ENCODE measurements at regions not wholly inside any gene's neighbourhood (a gene's known extent, or its start where the extent isn't known, plus 50 kb on each side); places are given as distances from the start of the nearest gene placed in this dataset.
"Not testable (repeated sequence)": the region's sequence is repeated elsewhere in the genome, so short reads cannot be mapped to it uniquely, and the experiment has no call there.

DNA sequence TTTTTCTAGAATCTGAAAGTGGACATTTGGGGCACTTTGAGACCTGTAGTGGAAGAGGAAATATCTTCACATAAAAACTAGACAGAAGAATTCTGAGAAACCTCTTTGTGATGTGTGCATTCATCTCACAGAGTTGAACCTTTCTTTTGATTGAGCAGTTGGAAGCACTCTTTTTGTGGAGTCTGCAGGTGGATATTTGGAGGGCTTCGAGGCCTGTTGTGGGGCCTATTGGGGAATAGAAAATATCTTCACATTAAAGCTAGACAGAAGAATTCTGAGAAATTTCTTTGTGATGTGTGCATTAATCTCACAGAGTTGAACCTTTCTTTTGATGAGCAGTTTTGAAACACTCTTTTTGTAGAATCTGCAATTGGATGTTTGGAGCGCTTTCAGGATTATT lies 236.2 kb downstream of the FOXD4L6 start:
- WGBS, 10 experiments, result 56 to 77% (median 68%) methylated on average over 1 to 2 of the region's 2 CpGs
- H3K27ac ChIP-seq; H3K4me1 ChIP-seq (replicated peaks in 1 of 2); in situ Hi-C loops (cut with MboI; ENCODE audit: low pct_unique_long_range_greater_than_20kb in 2 of 9, low sequenced_read_pairs in 9 of 9, unreplicated experiment in 9 of 9); ATAC-seq (replicated peaks in 6 of 8); H3K4me3 ChIP-seq: not testable (repeated sequence)

DNA sequence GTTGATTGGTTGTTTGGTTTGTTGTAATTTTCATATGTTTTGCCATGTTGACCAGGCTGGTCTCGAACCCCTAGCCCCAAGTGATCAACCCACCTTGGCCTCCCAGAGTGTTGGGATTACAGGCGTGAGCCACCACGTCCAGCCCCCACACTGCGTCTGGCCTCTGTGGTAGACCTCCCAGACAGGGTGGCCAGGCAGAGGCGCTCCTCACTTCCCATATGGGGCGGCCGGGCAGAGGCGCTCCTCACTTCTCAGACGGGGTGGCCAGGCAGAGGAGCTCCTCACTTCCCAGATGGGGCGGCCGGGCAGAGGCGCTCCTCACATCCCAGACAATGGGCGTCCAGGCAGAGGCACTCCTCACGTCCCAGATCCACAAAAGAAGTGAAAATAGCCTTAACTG lies 242.6 kb downstream of the FOXD4L6 start:
- H3K27ac ChIP-seq; ATAC-seq (replicated peaks in 6 of 8); H3K4me3 ChIP-seq; in situ Hi-C loops (cut with MboI; ENCODE audit: low pct_unique_long_range_greater_than_20kb in 2 of 9, low sequenced_read_pairs in 9 of 9, unreplicated experiment in 9 of 9); H3K4me1 ChIP-seq (replicated peaks in 1 of 2): not testable (repeated sequence)
- 0 to 76% (median 49%) methylated on average over 1 to 11 of the region's 14 CpGs for WGBS, 10 experiments

DNA sequence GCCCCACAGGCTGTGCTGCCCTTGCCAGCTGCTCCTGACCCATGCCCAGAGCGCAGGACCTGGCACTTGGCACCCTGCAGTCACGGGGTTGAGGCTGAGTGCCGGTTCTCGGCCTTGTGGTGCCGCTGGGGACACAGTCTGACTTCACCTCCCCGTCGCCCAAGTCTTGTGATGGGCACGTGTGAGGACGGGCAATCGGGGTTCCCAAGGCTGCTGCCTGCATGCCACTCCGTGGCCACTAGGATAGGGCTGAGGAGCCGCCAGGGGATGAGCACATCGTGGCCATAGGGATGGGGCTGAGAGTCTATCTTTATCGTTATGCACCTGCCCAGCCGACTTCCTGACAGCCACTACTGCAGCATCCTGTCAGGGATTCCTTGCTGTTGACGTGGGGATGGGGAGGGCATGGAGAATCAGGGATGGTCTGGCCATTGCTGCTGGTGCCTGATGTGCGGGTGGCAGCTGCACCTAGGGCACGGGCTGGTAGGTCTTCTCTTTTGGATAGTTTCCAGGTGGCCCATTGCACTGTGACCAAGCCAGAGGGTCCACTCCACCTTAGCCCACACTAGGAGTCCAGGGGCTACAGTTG lies 243.5 kb downstream of the FOXD4L6 start:
- WGBS, 10 experiments, result 32 to 93% (median 65%) methylated on average over 4 to 11 of the region's 18 CpGs; no CpG with 5 or more reads in 2 of the 10 experiments
- H3K27ac ChIP-seq; H3K4me1 ChIP-seq (replicated peaks in 1 of 2); ATAC-seq (replicated peaks in 6 of 8); H3K4me3 ChIP-seq; in situ Hi-C loops (cut with MboI; ENCODE audit: low pct_unique_long_range_greater_than_20kb in 2 of 9, low sequenced_read_pairs in 9 of 9, unreplicated experiment in 9 of 9): not testable (repeated sequence)

DNA sequence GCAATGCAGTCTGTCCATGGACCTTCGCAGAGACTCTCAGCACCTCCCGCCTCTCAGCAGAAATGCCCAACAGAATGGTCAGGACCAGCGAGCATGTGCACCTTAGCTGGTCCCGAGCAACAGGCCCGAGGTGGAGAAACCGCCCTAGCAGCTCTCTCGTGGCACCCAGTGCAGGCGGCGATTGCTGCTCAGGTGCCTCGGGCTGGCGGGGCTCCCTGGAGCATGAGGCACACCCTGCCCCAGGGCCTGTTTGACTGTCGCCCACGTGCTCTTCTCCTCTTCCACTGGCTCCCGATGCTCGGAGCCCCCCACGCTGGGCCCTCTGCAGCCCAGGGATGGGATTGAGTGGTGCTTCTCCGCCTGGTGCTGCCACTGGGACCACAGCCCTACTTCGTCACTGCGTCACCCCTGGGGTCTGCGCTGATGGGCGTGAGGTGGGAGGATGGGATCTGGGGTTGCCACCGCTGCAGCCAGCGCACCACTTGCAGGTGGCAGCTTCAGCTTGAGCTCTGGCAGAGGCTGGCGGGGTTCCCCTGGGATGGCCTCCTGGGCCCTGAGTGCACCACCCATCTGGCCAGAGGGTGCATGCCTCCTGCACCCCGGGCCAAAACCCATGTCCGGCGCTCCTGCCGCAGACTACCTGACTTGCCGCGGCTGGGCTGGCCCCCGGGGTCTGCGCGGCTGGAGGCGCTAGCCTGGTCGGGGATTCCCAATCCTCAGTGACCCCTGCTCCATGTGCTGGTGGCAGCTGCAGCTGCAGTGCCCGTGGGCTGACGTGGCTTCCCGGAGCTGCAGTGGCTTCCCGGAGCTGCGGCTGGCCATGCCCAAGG lies 244.2 kb downstream of the FOXD4L6 start:
- no peak for ATAC-seq (replicated peaks in 6 of 8)
- in situ Hi-C loops (cut with MboI; ENCODE audit: low pct_unique_long_range_greater_than_20kb in 2 of 9, low sequenced_read_pairs in 9 of 9, unreplicated experiment in 9 of 9), result no loop called here
- no peak overlapping the region for H3K4me3 ChIP-seq
- H3K27ac ChIP-seq, result no peak overlapping the region
- no peaks in the 10 kb centered on the region for H3K4me1 ChIP-seq (replicated peaks in 1 of 2)
- WGBS, 10 experiments, result 67 to 100% (median 86%) methylated on average over 2 to 23 of the region's 40 CpGs; no CpG with 5 or more reads in 3 of the 10 experiments

DNA sequence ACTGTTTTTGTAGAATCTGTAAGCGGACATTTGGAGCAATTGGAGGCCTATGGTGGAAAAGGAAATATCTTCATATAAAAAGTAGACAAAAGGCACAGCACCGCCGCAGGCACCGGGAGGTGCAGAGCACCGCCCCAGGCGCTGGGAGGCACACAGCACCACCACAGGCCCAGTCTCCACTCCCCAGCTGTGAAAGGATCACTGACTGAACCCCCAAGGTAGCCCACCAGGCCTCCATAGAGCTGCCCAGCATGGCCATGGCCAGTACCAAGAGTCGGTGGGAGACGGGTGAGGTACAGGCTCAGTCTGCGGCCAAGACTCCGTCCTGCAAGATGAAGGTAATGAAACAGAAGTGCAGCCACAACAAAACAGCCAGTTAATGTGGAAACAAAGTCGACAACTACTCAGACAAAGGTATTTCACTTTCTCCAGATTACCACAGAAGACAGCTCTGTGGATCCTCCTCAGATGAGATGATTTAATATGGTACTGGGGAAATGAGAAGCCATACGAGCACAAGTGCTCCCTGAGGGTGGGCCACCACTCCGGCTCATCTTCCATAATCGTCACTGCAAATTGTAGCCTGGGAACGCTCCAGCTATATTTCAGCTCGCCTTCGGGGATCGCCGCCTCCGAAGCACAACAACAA lies 244.9 kb downstream of the FOXD4L6 start:
- H3K4me1 ChIP-seq (replicated peaks in 1 of 2); in situ Hi-C loops (cut with MboI; ENCODE audit: low pct_unique_long_range_greater_than_20kb in 2 of 9, low sequenced_read_pairs in 9 of 9, unreplicated experiment in 9 of 9); H3K4me3 ChIP-seq; ATAC-seq (replicated peaks in 6 of 8); H3K27ac ChIP-seq: not testable (repeated sequence)
- 72 to 96% (median 86%) methylated on average over 3 to 16 of the region's 20 CpGs for WGBS, 10 experiments

DNA sequence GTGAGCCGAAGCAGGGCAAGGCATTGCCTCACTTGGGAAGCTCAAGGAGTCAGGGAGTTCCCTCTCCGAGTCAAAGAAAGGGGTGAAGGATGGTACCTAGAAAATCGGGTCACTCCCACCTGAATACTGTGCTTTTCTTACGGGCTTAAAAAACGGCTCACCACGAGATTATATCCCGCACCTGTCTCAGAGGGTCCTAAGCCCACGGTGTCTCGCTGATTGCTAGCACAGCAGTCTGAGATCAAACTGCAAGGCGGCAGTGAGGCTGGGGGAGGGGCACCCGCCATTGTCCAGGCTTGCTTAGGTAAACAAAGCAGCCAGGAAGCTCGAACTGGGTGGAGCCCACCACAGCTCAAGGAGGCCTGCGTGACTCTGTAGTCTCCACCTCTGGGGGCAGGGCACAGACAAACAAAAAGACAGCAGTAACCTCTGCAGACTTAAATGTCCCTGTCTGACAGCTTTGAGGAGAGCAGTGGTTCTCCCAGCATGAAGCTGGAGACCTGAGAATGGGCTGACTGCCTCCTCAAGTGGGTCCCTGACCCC lies 254.7 kb downstream of the FOXD4L6 start:
- H3K4me3 ChIP-seq; H3K27ac ChIP-seq; H3K4me1 ChIP-seq (replicated peaks in 1 of 2); in situ Hi-C loops (cut with MboI; ENCODE audit: low pct_unique_long_range_greater_than_20kb in 2 of 9, low sequenced_read_pairs in 9 of 9, unreplicated experiment in 9 of 9); ATAC-seq (replicated peaks in 6 of 8): not testable (repeated sequence)
- 20 to 81% (median 55%) methylated on average over 1 to 9 of the region's 13 CpGs; no CpG with 5 or more reads in 3 of the 10 experiments for WGBS, 10 experiments

DNA sequence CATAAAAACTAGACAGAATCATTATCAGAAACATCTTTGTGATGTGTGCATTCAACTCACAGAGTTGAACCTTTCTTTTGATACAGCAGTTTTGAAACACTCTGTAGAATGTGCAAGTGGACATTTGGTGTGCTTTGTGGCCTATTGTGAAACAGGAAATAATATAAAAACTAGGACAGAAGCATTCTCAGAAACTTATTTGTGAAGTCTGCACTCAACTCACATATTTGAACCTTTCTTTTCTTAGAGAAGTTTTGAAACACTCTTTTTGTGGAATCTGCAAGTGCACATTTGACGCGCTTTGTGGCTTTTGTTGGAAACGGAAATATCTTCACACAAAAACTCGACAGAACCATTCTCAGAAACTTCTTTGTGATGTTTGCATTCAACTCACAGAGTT lies 260.0 kb downstream of the FOXD4L6 start:
- ATAC-seq (replicated peaks in 6 of 8); in situ Hi-C loops (cut with MboI; ENCODE audit: low pct_unique_long_range_greater_than_20kb in 2 of 9, low sequenced_read_pairs in 9 of 9, unreplicated experiment in 9 of 9); H3K27ac ChIP-seq; H3K4me1 ChIP-seq (replicated peaks in 1 of 2); H3K4me3 ChIP-seq: not testable (repeated sequence)
- 58 to 90% (median 78%) methylated on average over 1 to 4 of the region's 4 CpGs for WGBS, 10 experiments

Data from motor neuron (in vitro differentiated cells).